ENCODE measurements at regions not wholly inside any gene's neighbourhood (a gene's known extent, or its start where the extent isn't known, plus 50 kb on each side); places are given as distances from the start of the nearest gene placed in this dataset.

DNA sequence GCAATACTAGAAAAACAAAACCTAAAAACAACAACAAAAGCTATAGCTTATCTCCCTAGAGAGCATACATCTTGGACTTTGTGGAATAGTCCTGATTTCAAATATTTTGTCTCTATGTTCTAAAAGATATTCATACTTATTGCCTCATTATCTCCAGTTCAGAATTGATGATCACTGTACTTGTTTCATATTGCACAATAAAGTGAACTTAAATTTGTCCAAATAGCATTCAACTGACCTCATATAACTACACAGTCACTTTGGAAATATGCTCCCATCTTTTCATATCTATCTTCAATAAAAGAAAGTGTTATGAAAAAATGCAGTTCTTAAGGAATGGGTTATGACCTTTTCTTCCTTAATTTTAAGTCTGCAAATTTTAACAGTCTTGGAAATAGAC is 228.6 kb upstream of the CMC1 start:
- DNase-seq (no peak), ATAC-seq (no peak)
- Histone ChIP-seq H3K4me1 (no peaks in the 10 kb centered on the region), H3K27ac (no peak overlapping the region), H3K36me3 (no peaks in the 10 kb centered on the region), H3K4me3 (no peak overlapping the region), H3K9me3 (no peaks in the 10 kb centered on the region), H3K27me3 (no peaks in the 10 kb centered on the region)
- TF ChIP-seq, protein P1, sequence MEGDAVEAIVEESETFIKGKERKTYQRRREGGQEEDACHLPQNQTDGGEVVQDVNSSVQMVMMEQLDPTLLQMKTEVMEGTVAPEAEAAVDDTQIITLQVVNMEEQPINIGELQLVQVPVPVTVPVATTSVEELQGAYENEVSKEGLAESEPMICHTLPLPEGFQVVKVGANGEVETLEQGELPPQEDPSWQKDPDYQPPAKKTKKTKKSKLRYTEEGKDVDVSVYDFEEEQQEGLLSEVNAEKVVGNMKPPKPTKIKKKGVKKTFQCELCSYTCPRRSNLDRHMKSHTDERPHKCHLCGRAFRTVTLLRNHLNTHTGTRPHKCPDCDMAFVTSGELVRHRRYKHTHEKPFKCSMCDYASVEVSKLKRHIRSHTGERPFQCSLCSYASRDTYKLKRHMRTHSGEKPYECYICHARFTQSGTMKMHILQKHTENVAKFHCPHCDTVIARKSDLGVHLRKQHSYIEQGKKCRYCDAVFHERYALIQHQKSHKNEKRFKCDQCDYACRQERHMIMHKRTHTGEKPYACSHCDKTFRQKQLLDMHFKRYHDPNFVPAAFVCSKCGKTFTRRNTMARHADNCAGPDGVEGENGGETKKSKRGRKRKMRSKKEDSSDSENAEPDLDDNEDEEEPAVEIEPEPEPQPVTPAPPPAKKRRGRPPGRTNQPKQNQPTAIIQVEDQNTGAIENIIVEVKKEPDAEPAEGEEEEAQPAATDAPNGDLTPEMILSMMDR (IDR thresholded peaks at IDR 0.05), result no peak
- intact Hi-C loops (cut with DNase I), result no loop called here

DNA sequence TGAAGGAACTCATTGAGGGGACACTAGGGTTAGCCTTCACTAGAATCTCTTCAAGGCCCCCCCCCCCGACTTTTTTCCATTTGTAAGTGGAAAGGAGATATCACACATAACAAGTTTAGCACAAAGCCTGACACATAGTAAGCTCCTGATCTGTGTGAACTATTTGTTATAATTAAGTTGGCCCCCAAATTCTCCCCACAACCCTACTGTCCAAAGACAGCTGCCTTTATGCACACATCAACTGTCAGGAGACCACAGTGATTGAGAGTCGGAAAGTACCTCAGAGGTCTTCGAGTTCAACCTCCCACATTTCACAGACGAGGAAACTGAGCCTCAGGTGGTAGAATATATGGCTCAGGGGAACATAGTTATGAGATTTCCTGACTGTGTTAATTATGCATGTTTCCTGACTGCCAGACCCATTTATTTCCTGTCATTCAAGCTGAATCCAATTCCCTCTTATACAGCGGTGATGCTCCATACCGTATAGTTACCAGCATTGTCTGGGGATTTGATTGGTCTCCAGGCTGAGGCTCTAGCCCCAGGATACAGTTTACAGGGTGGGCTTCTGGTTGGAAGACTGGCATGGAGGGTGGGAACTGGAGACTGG is 227.4 kb upstream of the CMC1 start:
- Histone ChIP-seq H3K27me3 (no peaks in the 10 kb centered on the region), H3K4me3 (no peak overlapping the region), H3K4me1 (no peaks in the 10 kb centered on the region), H3K9me3 (no peaks in the 10 kb centered on the region), H3K27ac (no peak overlapping the region), H3K36me3 (no peaks in the 10 kb centered on the region)
- intact Hi-C loops (cut with DNase I), result no loop called here
- TF ChIP-seq, protein P1 (IDR thresholded peaks at IDR 0.05), result no peak
- no peak for ATAC-seq
- no peak for DNase-seq

- ATAC-seq (no peak), DNase-seq (no peak)
- TF ChIP-seq, protein P1 (IDR thresholded peaks at IDR 0.05), result no peak
- no peak overlapping the region for H3K4me3 ChIP-seq
- H3K36me3 ChIP-seq, result no peaks in the 10 kb centered on the region
- H3K27me3 ChIP-seq, result no peaks in the 10 kb centered on the region
- intact Hi-C loops (cut with DNase I), result no loop called here
- H3K27ac ChIP-seq, result no peak overlapping the region
- H3K4me1 ChIP-seq, result no peaks in the 10 kb centered on the region
- peaks cover under 1% of the 10 kb centered on the region for H3K9me3 ChIP-seq
Measured at GRCh38 chr3:28018925-28019718, 222.3 kb upstream of the CMC1 start.

GRCh38 chr3:28019740-28020139 is 221.7 kb upstream of the CMC1 start:
- intact Hi-C loops (cut with DNase I), result no loop called here
- no peak for DNase-seq
- ATAC-seq, result no peak
- TF ChIP-seq, protein P1 (IDR thresholded peaks at IDR 0.05), result no peak
- Histone ChIP-seq H3K27ac (no peak overlapping the region), H3K9me3 (peaks cover 3% of the 10 kb centered on the region), H3K27me3 (no peaks in the 10 kb centered on the region), H3K4me3 (no peak overlapping the region), H3K4me1 (no peaks in the 10 kb centered on the region), H3K36me3 (no peaks in the 10 kb centered on the region)

DNA sequence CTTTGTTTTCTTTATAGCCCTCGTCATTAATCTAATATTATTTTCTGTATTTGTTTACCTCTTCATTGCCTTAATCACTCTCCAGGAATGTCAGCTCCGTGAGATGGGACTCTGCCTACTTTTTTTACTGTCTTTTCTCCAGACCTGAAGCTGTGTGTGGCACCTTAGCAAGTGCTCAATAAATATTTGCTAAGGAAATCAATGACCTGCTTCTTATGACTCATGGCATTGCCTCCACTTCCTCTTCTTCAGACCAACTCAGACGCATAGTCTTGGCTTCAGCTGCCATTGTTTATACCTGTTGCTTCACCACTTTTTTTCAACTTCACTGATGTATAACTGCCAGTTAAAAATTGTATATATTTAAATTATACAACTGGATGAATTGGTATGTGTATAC is 218.5 kb upstream of the CMC1 start:
- H3K4me1 ChIP-seq, result no peaks in the 10 kb centered on the region
- no peaks in the 10 kb centered on the region for H3K27me3 ChIP-seq
- TF ChIP-seq, protein P1 (IDR thresholded peaks at IDR 0.05), result no peak
- H3K27ac ChIP-seq, result no peak overlapping the region
- ATAC-seq (no peak), DNase-seq (no peak)
- H3K36me3 ChIP-seq, result no peaks in the 10 kb centered on the region
- intact Hi-C loops (cut with DNase I), result no loop called here
- H3K9me3 ChIP-seq, result peaks cover 3% of the 10 kb centered on the region
- no peak overlapping the region for H3K4me3 ChIP-seq
